Stomach (tissue), 8 donors: ENCODE measurements at regions not wholly inside any gene's neighbourhood (a gene's known extent, or its start where the extent isn't known, plus 50 kb on each side); places are given as distances from the start of the nearest gene placed in this dataset.

Experiments
- DNase-seq, 2 donors: peaks; one replicate each; pipeline versions ENCODE4 v3.0.0 to v3.0.0-alpha.2; 2013 to 2019
- H3K27ac ChIP-seq, 5 donors: fragments of 200-600 bp in 4 of 5; sonication (generic) in 4 of 5; one replicate each; pipeline ENCODE4 v1.5.1; 2013 to 2019; ENCODE audit warnings: mild to moderate bottlenecking in 1 of 5, moderate library complexity in 1 of 5
- H3K27me3 ChIP-seq, 3 donors: fragments of 200-600 bp; sonication (generic); one replicate each; pipeline ENCODE4 v1.5.1; 2017 to 2019; ENCODE audit warnings: mixed run types in 1 of 3
- H3K36me3 ChIP-seq, 4 donors: fragments of 200-600 bp; sonication (generic); 1 replicate in 3 of 4; 2 replicates in 1 of 4; pipeline ENCODE4 v1.5.1; 2016 to 2019
- H3K4me1 ChIP-seq, 4 donors: fragments of 200-600 bp; sonication (generic); one replicate each; pipeline ENCODE4 v1.5.1; 2016 to 2019
- H3K4me3 ChIP-seq, 4 donors: fragments of 200-600 bp; sonication (generic) in 3 of 4; one replicate each; pipeline ENCODE4 v1.5.1; 2016 to 2019; ENCODE audit warnings: mild to moderate bottlenecking in 1 of 4
- H3K9me3 ChIP-seq, 4 donors: fragments of 200-600 bp; sonication (generic); one replicate each; pipeline ENCODE4 v1.5.1; 2016 to 2019
- CTCF ChIP-seq, 7 experiments: fragments of 450-650 bp in 4 of 7; fragments of 200-600 bp in 3 of 7; sonication (generic) in 3 of 7; IDR thresholded peaks; one replicate each; pipeline ENCODE4 v1.5.1; 2016 to 2019; ENCODE audit warnings: antibody characterized with exemption in 7 of 7, control low read depth in 2 of 7, mild to moderate bottlenecking in 1 of 7
- EP300 ChIP-seq: sonication (generic); formaldehyde crosslinking; IDR thresholded peaks from one replicate; pipeline ENCODE4 v1.6.1; 2017; ENCODE audit warnings: antibody characterized with exemption
- POLR2A ChIP-seq, 4 donors: fragments of 450-650 bp; IDR thresholded peaks; one replicate each; pipeline ENCODE4 v1.6.1; 2016; ENCODE audit warnings: antibody characterized with exemption in 4 of 4, control low read depth in 2 of 4, mild to moderate bottlenecking in 1 of 4, moderate library complexity in 1 of 4
- POLR2AphosphoS5 ChIP-seq, 3 donors: sonication (generic); formaldehyde crosslinking; IDR thresholded peaks; one replicate each; pipeline ENCODE4 v1.6.1; 2016; ENCODE audit warnings: antibody characterized with exemption in 3 of 3
- WGBS, 5 donors: extraction: QIAGEN DNeasy Blood & Tissue Kit in 3 of 5; methylation state at CpG; one replicate each; pipeline versions ENCODE4 v1.1.5 to v1.1.7; 2013 to 2018; 5-methylcytosine and 5-hydroxymethylcytosine counted together
- intact Hi-C: fragments of 100-400 bp; cut with DNase I; formaldehyde crosslinking; loops from one replicate; pipeline ENCODE4 v1.15.1; 2023; ENCODE audit warnings: low total_unique reads
- donor health status: healthy with polysubstance abuse.
- donor health status: Bipolar disorder and iron deficiency.
- donor health status: healthy.

- 18 to 42% (median 35%) methylated on average over 2 of the region's 2 CpGs for WGBS, 5 donors
- Histone ChIP-seq H3K27ac (no peak overlapping the region), H3K36me3 (no peaks in the 10 kb centered on the region), H3K4me3 (no peak overlapping the region), H3K4me1 (peaks cover 0 to 8% (median 0%) of the 10 kb centered on the region in 4 donors), H3K27me3 (no peaks in the 10 kb centered on the region), H3K9me3 (no peaks in the 10 kb centered on the region)
- no peak for TF ChIP-seq CTCF (IDR thresholded peaks at IDR 0.05)
- TF ChIP-seq POLR2A (IDR thresholded peaks at IDR 0.05) = no peak
- no peak for TF ChIP-seq EP300
- TF ChIP-seq POLR2AphosphoS5 (IDR thresholded peaks at IDR 0.05) = no peak
- no peak for DNase-seq
- intact Hi-C loops = no loop called here
These were observed 310.5 kb upstream of the DNAJC19 start for GRCh38 chr3:181300033-181300432.

- Histone ChIP-seq H3K9me3 (no peaks in the 10 kb centered on the region), H3K4me3 (no peak overlapping the region), H3K4me1 (peaks cover 0 to 8% (median 0%) of the 10 kb centered on the region in 4 donors), H3K27me3 (no peaks in the 10 kb centered on the region), H3K27ac (no peak overlapping the region), H3K36me3 (no peaks in the 10 kb centered on the region)
- WGBS, 5 donors = 86 to 95% (median 92%) methylated on average over 3 of the region's 3 CpGs
- TF ChIP-seq CTCF (IDR thresholded peaks at IDR 0.05) = no peak
- TF ChIP-seq EP300 = no peak
- TF ChIP-seq POLR2AphosphoS5 (IDR thresholded peaks at IDR 0.05) = no peak
- TF ChIP-seq POLR2A (IDR thresholded peaks at IDR 0.05) = no peak
- no peak for DNase-seq
- intact Hi-C loops = no loop called here
These were observed 308.9 kb upstream of the DNAJC19 start for GRCh38 chr3:181298421-181298820.

GRCh38 chr3:181292984-181293383 lies 303.4 kb upstream of the DNAJC19 start:
- no peaks in the 10 kb centered on the region for H3K4me1 ChIP-seq
- no peaks in the 10 kb centered on the region for H3K36me3 ChIP-seq
- H3K9me3 ChIP-seq = no peaks in the 10 kb centered on the region
- no peak for DNase-seq
- intact Hi-C loops = no loop called here
- no peaks in the 10 kb centered on the region for H3K27me3 ChIP-seq
- no peak overlapping the region for H3K4me3 ChIP-seq
- TF ChIP-seq POLR2A (IDR thresholded peaks at IDR 0.05) (no peak), CTCF (IDR thresholded peaks at IDR 0.05) (no peak), POLR2AphosphoS5 (IDR thresholded peaks at IDR 0.05) (no peak), EP300 (no peak)
- 18 to 31% (median 22%) methylated on average over 1 of the region's 1 CpG for WGBS, 5 donors
- H3K27ac ChIP-seq = no peak overlapping the region

- intact Hi-C loops = no loop called here
- no peak for DNase-seq
- no peak overlapping the region for H3K4me3 ChIP-seq
- 60 to 86% (median 79%) methylated on average over 3 of the region's 3 CpGs for WGBS, 5 donors
- no peaks in the 10 kb centered on the region for H3K9me3 ChIP-seq
- no peak for TF ChIP-seq EP300
- no peak for TF ChIP-seq CTCF (IDR thresholded peaks at IDR 0.05)
- no peak for TF ChIP-seq POLR2A (IDR thresholded peaks at IDR 0.05)
- TF ChIP-seq POLR2AphosphoS5 (IDR thresholded peaks at IDR 0.05) = no peak
- no peaks in the 10 kb centered on the region for H3K4me1 ChIP-seq
- no peaks in the 10 kb centered on the region for H3K36me3 ChIP-seq
- no peaks in the 10 kb centered on the region for H3K27me3 ChIP-seq
- H3K27ac ChIP-seq = no peak overlapping the region
These were observed 301.4 kb upstream of the DNAJC19 start for GRCh38 chr3:181290941-181291340.
